ENCODE measurements at regions not wholly inside any gene's neighbourhood (a gene's known extent, or its start where the extent isn't known, plus 50 kb on each side); places are given as distances from the start of the nearest gene placed in this dataset.

GRCh38 chr16:76784530-76784929 lies 406.5 kb upstream of the MON1B start:
- 80% methylated on average over 5 of the region's 5 CpGs for WGBS
- Histone ChIP-seq H2AFZ (ENCODE audit: low read depth, low read length) (no peak overlapping the region), H3K4me3 (ENCODE audit: insufficient read depth in 1 of 2, low read depth in 1 of 2, low read length in 2 of 2) (no peak overlapping the region), H2BK15ac (ENCODE audit: low read depth, poor library complexity, severe bottlenecking) (no peak overlapping the region), H2BK5ac (ENCODE audit: low read depth, low read length, poor library complexity, severe bottlenecking) (no peak overlapping the region), H3K27ac (ENCODE audit: low read length, poor library complexity, severe bottlenecking) (no peak overlapping the region), H3K4me2 (ENCODE audit: low read length, poor library complexity, severe bottlenecking) (no peak overlapping the region), H3K23ac (ENCODE audit: low read length in 2 of 2) (no peak overlapping the region), H4K91ac (ENCODE audit: low read length) (no peak overlapping the region), H3K9me3 (ENCODE audit: control insufficient read depth, low read length) (peaks cover 9% of the 10 kb centered on the region), H3K27me3 (ENCODE audit: control insufficient read depth in 1 of 2, insufficient read depth in 1 of 2, low read length in 2 of 2) (no peaks in the 10 kb centered on the region), H2BK120ac (ENCODE audit: low read depth, low read length) (no peak overlapping the region), H2BK12ac (ENCODE audit: low read length in 2 of 2) (no peak overlapping the region), H3K79me1 (replicated peaks; ENCODE audit: low read length, poor library complexity, severe bottlenecking) (no peaks in the 10 kb centered on the region), H3K36me3 (ENCODE audit: control insufficient read depth in 1 of 2, insufficient read depth in 2 of 2, low read depth in 1 of 2, low read length in 2 of 2) (no peaks in the 10 kb centered on the region), H3K9ac (ENCODE audit: low read length) (peak overlapping the region; percentile 56), H3K14ac (ENCODE audit: low read length in 2 of 2) (no peak overlapping the region), H3K4me1 (ENCODE audit: control insufficient read depth, insufficient read depth, low read depth, low read length) (no peaks in the 10 kb centered on the region), H3K4ac (ENCODE audit: low read depth in 1 of 2, low read length in 2 of 2) (no peak overlapping the region), H4K8ac (ENCODE audit: low read length) (no peak overlapping the region), H2AK5ac (ENCODE audit: low read length, severe bottlenecking) (no peak overlapping the region), H3K18ac (ENCODE audit: low read depth in 1 of 2, low read length in 2 of 2) (peak overlapping the region in 1 of 2 experiments; percentile 24)
- DNase-seq: no peak

GRCh38 chr16:76787394-76787793 lies 403.6 kb upstream of the MON1B start:
- no CpG with 5 or more reads among the region's 4 CpGs for WGBS

DNA sequence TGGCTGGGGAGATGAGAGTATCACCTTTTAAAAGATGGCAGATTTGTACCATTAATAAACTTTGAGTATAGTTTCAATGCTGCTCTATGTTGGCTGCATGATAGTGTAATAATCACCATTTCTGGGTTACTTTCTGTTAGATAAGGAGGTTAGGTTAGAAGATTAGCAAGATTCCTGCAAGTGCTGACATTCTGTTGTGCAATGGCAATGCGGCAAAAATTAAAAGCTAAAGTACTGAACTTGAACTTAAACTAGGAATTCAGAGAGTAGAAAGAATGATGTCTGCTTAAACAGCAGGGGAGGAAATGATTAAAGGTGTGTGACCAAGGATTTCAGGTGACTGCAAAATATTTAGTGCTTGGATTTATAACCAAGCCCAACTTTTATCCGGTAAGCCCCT lies 399.8 kb upstream of the MON1B start:
- H3K27me3 ChIP-seq (ENCODE audit: control insufficient read depth in 1 of 2, insufficient read depth in 1 of 2, low read length in 2 of 2): no peaks in the 10 kb centered on the region
- H3K36me3 ChIP-seq (ENCODE audit: control insufficient read depth in 1 of 2, insufficient read depth in 2 of 2, low read depth in 1 of 2, low read length in 2 of 2): no peaks in the 10 kb centered on the region
- H3K4ac ChIP-seq (ENCODE audit: low read depth in 1 of 2, low read length in 2 of 2): no peak overlapping the region
- H4K91ac ChIP-seq (ENCODE audit: low read length): no peak overlapping the region
- no peak overlapping the region for H3K14ac ChIP-seq (ENCODE audit: low read length in 2 of 2)
- H3K79me1 ChIP-seq (replicated peaks; ENCODE audit: low read length, poor library complexity, severe bottlenecking): no peaks in the 10 kb centered on the region
- no peak overlapping the region for H3K9ac ChIP-seq (ENCODE audit: low read length)
- no peak overlapping the region for H2BK12ac ChIP-seq (ENCODE audit: low read length in 2 of 2)
- no peak overlapping the region for H3K18ac ChIP-seq (ENCODE audit: low read depth in 1 of 2, low read length in 2 of 2)
- H3K4me3 ChIP-seq (ENCODE audit: insufficient read depth in 1 of 2, low read depth in 1 of 2, low read length in 2 of 2): no peak overlapping the region
- H2BK120ac ChIP-seq (ENCODE audit: low read depth, low read length): no peak overlapping the region
- 85% methylated on average over 1 of the region's 2 CpGs for WGBS
- no peak overlapping the region for H2AK5ac ChIP-seq (ENCODE audit: low read length, severe bottlenecking)
- no peaks in the 10 kb centered on the region for H3K4me1 ChIP-seq (ENCODE audit: control insufficient read depth, insufficient read depth, low read depth, low read length)
- no peak overlapping the region for H2BK5ac ChIP-seq (ENCODE audit: low read depth, low read length, poor library complexity, severe bottlenecking)
- H3K27ac ChIP-seq (ENCODE audit: low read length, poor library complexity, severe bottlenecking): no peak overlapping the region
- no peak overlapping the region for H2BK15ac ChIP-seq (ENCODE audit: low read depth, poor library complexity, severe bottlenecking)
- H4K8ac ChIP-seq (ENCODE audit: low read length): no peak overlapping the region
- H3K9me3 ChIP-seq (ENCODE audit: control insufficient read depth, low read length): peaks cover 9% of the 10 kb centered on the region
- H3K23ac ChIP-seq (ENCODE audit: low read length in 2 of 2): no peak overlapping the region
- H3K4me2 ChIP-seq (ENCODE audit: low read length, poor library complexity, severe bottlenecking): no peak overlapping the region
- no peak overlapping the region for H2AFZ ChIP-seq (ENCODE audit: low read depth, low read length)
- no peak for DNase-seq

More at GRCh38 chr16:76787394-76787793, 403.6 kb upstream of the MON1B start:
- no peaks in the 10 kb centered on the region for H3K4me1 ChIP-seq (ENCODE audit: control insufficient read depth, insufficient read depth, low read depth, low read length)
- H4K91ac ChIP-seq (ENCODE audit: low read length): no peak overlapping the region
- H3K27me3 ChIP-seq (ENCODE audit: control insufficient read depth in 1 of 2, insufficient read depth in 1 of 2, low read length in 2 of 2): no peaks in the 10 kb centered on the region
- H3K79me1 ChIP-seq (replicated peaks; ENCODE audit: low read length, poor library complexity, severe bottlenecking): no peaks in the 10 kb centered on the region
- no peak overlapping the region for H2BK5ac ChIP-seq (ENCODE audit: low read depth, low read length, poor library complexity, severe bottlenecking)
- no peak overlapping the region for H3K9ac ChIP-seq (ENCODE audit: low read length)
- no peak overlapping the region for H3K4me3 ChIP-seq (ENCODE audit: insufficient read depth in 1 of 2, low read depth in 1 of 2, low read length in 2 of 2)
- H3K18ac ChIP-seq (ENCODE audit: low read depth in 1 of 2, low read length in 2 of 2): no peak overlapping the region
- no peak for DNase-seq
- H3K36me3 ChIP-seq (ENCODE audit: control insufficient read depth in 1 of 2, insufficient read depth in 2 of 2, low read depth in 1 of 2, low read length in 2 of 2): no peaks in the 10 kb centered on the region
- H3K9me3 ChIP-seq (ENCODE audit: control insufficient read depth, low read length): peaks cover 9% of the 10 kb centered on the region
- H2BK12ac ChIP-seq (ENCODE audit: low read length in 2 of 2): no peak overlapping the region
- H2AFZ ChIP-seq (ENCODE audit: low read depth, low read length): no peak overlapping the region
- H3K23ac ChIP-seq (ENCODE audit: low read length in 2 of 2): no peak overlapping the region
- H3K14ac ChIP-seq (ENCODE audit: low read length in 2 of 2): no peak overlapping the region
- no peak overlapping the region for H2BK120ac ChIP-seq (ENCODE audit: low read depth, low read length)
- H3K4ac ChIP-seq (ENCODE audit: low read depth in 1 of 2, low read length in 2 of 2): no peak overlapping the region
- H4K8ac ChIP-seq (ENCODE audit: low read length): no peak overlapping the region
- no peak overlapping the region for H3K4me2 ChIP-seq (ENCODE audit: low read length, poor library complexity, severe bottlenecking)
- H3K27ac ChIP-seq (ENCODE audit: low read length, poor library complexity, severe bottlenecking): no peak overlapping the region
- no peak overlapping the region for H2BK15ac ChIP-seq (ENCODE audit: low read depth, poor library complexity, severe bottlenecking)
- no peak overlapping the region for H2AK5ac ChIP-seq (ENCODE audit: low read length, severe bottlenecking)

- Histone ChIP-seq H2BK5ac (ENCODE audit: low read depth, low read length, poor library complexity, severe bottlenecking) (no peak overlapping the region), H3K14ac (ENCODE audit: low read length in 2 of 2) (no peak overlapping the region), H3K4me3 (ENCODE audit: insufficient read depth in 1 of 2, low read depth in 1 of 2, low read length in 2 of 2) (no peak overlapping the region), H3K23ac (ENCODE audit: low read length in 2 of 2) (no peak overlapping the region), H2AK5ac (ENCODE audit: low read length, severe bottlenecking) (no peak overlapping the region), H4K8ac (ENCODE audit: low read length) (no peak overlapping the region), H2BK15ac (ENCODE audit: low read depth, poor library complexity, severe bottlenecking) (no peak overlapping the region), H2AFZ (ENCODE audit: low read depth, low read length) (no peak overlapping the region), H2BK12ac (ENCODE audit: low read length in 2 of 2) (no peak overlapping the region), H3K9ac (ENCODE audit: low read length) (no peak overlapping the region), H2BK120ac (ENCODE audit: low read depth, low read length) (no peak overlapping the region), H3K4me2 (ENCODE audit: low read length, poor library complexity, severe bottlenecking) (no peak overlapping the region), H4K91ac (ENCODE audit: low read length) (no peak overlapping the region), H3K36me3 (ENCODE audit: control insufficient read depth in 1 of 2, insufficient read depth in 2 of 2, low read depth in 1 of 2, low read length in 2 of 2) (no peaks in the 10 kb centered on the region), H3K4me1 (ENCODE audit: control insufficient read depth, insufficient read depth, low read depth, low read length) (no peaks in the 10 kb centered on the region), H3K27ac (ENCODE audit: low read length, poor library complexity, severe bottlenecking) (no peak overlapping the region), H3K9me3 (ENCODE audit: control insufficient read depth, low read length) (no peaks in the 10 kb centered on the region), H3K4ac (ENCODE audit: low read depth in 1 of 2, low read length in 2 of 2) (no peak overlapping the region), H3K27me3 (ENCODE audit: control insufficient read depth in 1 of 2, insufficient read depth in 1 of 2, low read length in 2 of 2) (no peaks in the 10 kb centered on the region), H3K18ac (ENCODE audit: low read depth in 1 of 2, low read length in 2 of 2) (no peak overlapping the region), H3K79me1 (replicated peaks; ENCODE audit: low read length, poor library complexity, severe bottlenecking) (no peaks in the 10 kb centered on the region)
- no peak for DNase-seq
- 76% methylated on average over 7 of the region's 8 CpGs for WGBS
Observed at GRCh38 chr16:76796416-76796815, 394.6 kb upstream of the MON1B start.

Measured in mesenchymal stem cell (in vitro differentiated cells and primary cell).